GM12878 (cell line): ENCODE measurements at regions not wholly inside any gene's neighbourhood (a gene's known extent, or its start where the extent isn't known, plus 50 kb on each side); places are given as distances from the start of the nearest gene placed in this dataset.

Experiments
- ATAC-seq: fragments of 200-7000 bp; cut with Tn5 transposase; 3 replicates; pipeline ENCODE4 v1.9.1; 2020; ENCODE audit warnings: mild to moderate bottlenecking, moderate library complexity
- BruUV-seq: library from RNA; stranded (reverse); fragments of 400-500 nt; replicated peaks from 2 replicates; lab custom pipeline; 2021; lab: Mats Ljungman, UMichigan
- CTCF ChIA-PET: fragments of 300-600 bp; sonication (Branson Sonifier 250); formaldehyde crosslinking; extraction: SDS; loops from one replicate; lab custom pipeline; 2021; ENCODE audit warnings: inconsistent platforms; lab: Yijun Ruan, JAX
- POLR2A ChIA-PET: fragments of 350-600 bp; formaldehyde crosslinking; extraction: SDS; loops from one replicate; lab custom pipeline; 2021; ENCODE audit warnings: inconsistent platforms; lab: Charles Lee
- RAD21 ChIA-PET: fragments of 300-600 bp; sonication (Branson Sonifier 250); formaldehyde crosslinking; loops from one replicate; lab custom pipeline; 2023; ENCODE audit warnings: antibody characterized with exemption; ENCODE audit not compliant: unreplicated experiment; lab: Charles Lee
- SMC1A ChIA-PET: fragments of 300-600 bp; sonication (Branson Sonifier 250); formaldehyde crosslinking; loops from one replicate; lab custom pipeline; 2023; ENCODE audit not compliant: unreplicated experiment, uncharacterized antibody; lab: Charles Lee
- DNase-seq: peaks from one replicate; pipeline ENCODE4 v3.0.0-alpha.2; 2011; ENCODE audit warnings: low read depth, low spot score
- FAIRE-seq: peaks from 3 replicates; lab custom pipeline; 2011; peaks lifted over from hg19 to GRCh38; lab: Jason Lieb, UNC
- H2AFZ ChIP-seq: 2 replicates; pipeline ENCODE4 v1.6.0; 2011; ENCODE audit warnings: low read depth, low read length, control low read depth; ENCODE audit not compliant: control insufficient read depth
- H3K27ac ChIP-seq: 2 replicates; pipeline ENCODE4 v1.5.1; 2011; ENCODE audit warnings: control low read depth; ENCODE audit not compliant: control insufficient read depth, insufficient read depth
- H3K27me3 ChIP-seq, 2 experiments: replicated peaks in 1 of 2; 2 replicates each; pipeline versions ENCODE4 v1.6.0 to v1.6.1; 2011; ENCODE audit warnings: low read length in 1 of 2; ENCODE audit not compliant: control insufficient read depth in 2 of 2, insufficient read depth in 2 of 2
- H3K36me3 ChIP-seq, 2 experiments: 2 replicates each; pipeline ENCODE4 v1.5.1; 2011; ENCODE audit warnings: low read length in 1 of 2; ENCODE audit not compliant: control insufficient read depth in 2 of 2, insufficient read depth in 2 of 2
- H3K4me1 ChIP-seq: 2 replicates; pipeline ENCODE4 v1.6.1; 2011; ENCODE audit warnings: mild to moderate bottlenecking, low read length, moderate library complexity, mixed read lengths; ENCODE audit not compliant: control insufficient read depth, insufficient read depth
- H3K4me2 ChIP-seq: 2 replicates; pipeline ENCODE4 v1.6.0; 2011; ENCODE audit warnings: control low read depth; ENCODE audit not compliant: control insufficient read depth, insufficient read depth
- H3K4me3 ChIP-seq: fragments of 200-600 bp; sonication (generic); 2 replicates; pipeline ENCODE4 v1.5.1; 2016
- H3K79me2 ChIP-seq: 2 replicates; pipeline ENCODE4 v1.6.0; 2011; ENCODE audit warnings: low read length; ENCODE audit not compliant: control insufficient read depth, insufficient read depth
- H3K9ac ChIP-seq: 2 replicates; pipeline ENCODE4 v1.8.0; 2011; ENCODE audit warnings: low read length, control low read depth, mixed read lengths; ENCODE audit not compliant: control insufficient read depth, insufficient read depth
- H3K9me3 ChIP-seq: replicated peaks from 3 replicates; pipeline ENCODE4 v1.5.1; 2011; ENCODE audit warnings: mild to moderate bottlenecking, low read length; ENCODE audit not compliant: control insufficient read depth, insufficient read depth
- H4K20me1 ChIP-seq: 2 replicates; pipeline ENCODE4 v1.6.0; 2011; ENCODE audit not compliant: control insufficient read depth, insufficient read depth
- ATF7 ChIP-seq: fragments of 450-650 bp; IDR thresholded peaks from 2 replicates; pipeline ENCODE4 v1.6.1; 2016; ENCODE audit warnings: low read depth, mild to moderate bottlenecking
- CBX5 ChIP-seq: sonication (generic); IDR thresholded peaks from 2 replicates; pipeline ENCODE4 v1.6.1; 2016; ENCODE audit warnings: low read depth, moderate library complexity, mild to moderate bottlenecking, inconsistent platforms
- CEBPB ChIP-seq, 2 experiments: fragments of 150-350 bp in 1 of 2; IDR thresholded peaks; 2 replicates each; pipeline ENCODE4 v1.6.1; 2012 to 2014; ENCODE audit warnings: low read depth in 2 of 2, low read length in 2 of 2, borderline replicate concordance in 1 of 2, inconsistent platforms in 1 of 2
- KAT2A ChIP-seq: conservative IDR thresholded peaks from 2 replicates; pipeline ENCODE4 v1.6.1; 2011; ENCODE audit warnings: low read depth, low read length; ENCODE audit not compliant: control insufficient read depth
- MTA3 ChIP-seq: IDR thresholded peaks from 2 replicates; pipeline ENCODE4 v1.6.1; 2012; ENCODE audit warnings: low read length, inconsistent platforms, borderline replicate concordance
- NBN ChIP-seq: fragments of 450-650 bp; IDR thresholded peaks from 2 replicates; pipeline ENCODE4 v1.6.1; 2016
- TAF1 ChIP-seq: IDR thresholded peaks from 2 replicates; pipeline ENCODE4 v1.6.1; 2011; ENCODE audit warnings: mild to moderate bottlenecking, low read depth, low read length, borderline replicate concordance
- ZZZ3 ChIP-seq: IDR thresholded peaks from 2 replicates; pipeline ENCODE4 v1.6.1; 2011; ENCODE audit warnings: low read depth; ENCODE audit not compliant: control insufficient read depth, insufficient read length
- WGBS: methylation state at CpG from one replicate; pipeline ENCODE4 v1.1.6; 2016; ENCODE audit warnings: low lambda C conversion rate; ENCODE audit not compliant: insufficient replicate concordance, insufficient coverage; ENCODE audit errors: missing lambda C conversion rate; 5-methylcytosine and 5-hydroxymethylcytosine counted together
- in situ Hi-C: fragments of 300-500 bp; cut with MboI; formaldehyde crosslinking; loops from 9 replicates; pipeline ENCODE4 v1.14.3; 2018; ENCODE audit warnings: mixed read lengths
- intact Hi-C: fragments of 100-400 bp; cut with micrococcal nuclease; formaldehyde crosslinking; loops from one replicate; pipeline ENCODE4 v1.14.2; 2022; ENCODE audit not compliant: unreplicated experiment
- TF ChIP-seq, protein P1 (sequence below): fragments of 450-650 bp; IDR thresholded peaks from 2 replicates; pipeline ENCODE4 v1.6.1; 2016; ENCODE audit warnings: mild to moderate bottlenecking
- TF ChIP-seq, protein P2 (sequence below): IDR thresholded peaks from 2 replicates; pipeline ENCODE4 v1.6.1; 2011; ENCODE audit warnings: mild to moderate bottlenecking, low read depth, low read length, moderate library complexity; ENCODE audit not compliant: insufficient replicate concordance

DNA sequence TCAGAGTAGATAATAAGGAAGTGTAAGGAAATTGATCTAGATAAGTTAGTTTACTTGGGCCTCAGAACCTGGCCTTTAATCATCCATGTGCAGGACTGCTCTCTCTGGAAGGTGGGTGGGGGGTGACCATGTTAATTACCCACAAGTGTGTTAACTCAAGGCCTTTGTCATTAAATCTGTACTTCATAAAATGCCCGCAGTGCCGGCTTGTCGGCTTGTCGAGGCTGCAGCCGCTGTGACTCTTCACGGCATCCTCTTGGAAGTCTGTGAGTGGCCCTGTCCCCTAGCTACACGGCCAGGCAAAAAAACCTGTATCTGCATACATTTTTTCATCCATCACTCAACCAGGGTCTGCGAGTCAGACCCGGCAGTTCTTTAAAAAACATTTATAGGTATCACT is 70.9 kb upstream of the ASCC3 start:
- in situ Hi-C loops, result no loop called here

More for the DNA sequence above, 70.9 kb upstream of the ASCC3 start:
- H4K20me1 ChIP-seq, result no peaks in the 10 kb centered on the region
- H3K4me1 ChIP-seq, result no peaks in the 10 kb centered on the region
- H3K4me2 ChIP-seq, result no peak overlapping the region
- 64% methylated on average over 9 of the region's 9 CpGs for WGBS
- ChIA-PET SMC1A (no interaction called here), CTCF (no interaction called here), POLR2A (no interaction called here), RAD21 (no interaction called here)
- no peaks in the 10 kb centered on the region for H3K36me3 ChIP-seq
- ATAC-seq (no peak), DNase-seq (no peak), FAIRE-seq (no peak)
- BruUV-seq, result no TSS peak
- no peak overlapping the region for H3K27ac ChIP-seq
- no peak overlapping the region for H3K4me3 ChIP-seq
- intact Hi-C loops, result no loop called here
- TF ChIP-seq CBX5 (no peak), TAF1 (no peak), CEBPB (IDR thresholded peaks at IDR 0.05; ENCODE audit: borderline replicate concordance in 1 of 2, low read depth in 2 of 2, low read length in 2 of 2) (no peak), ATF7 (no peak), NBN (no peak), KAT2A (no peak), MTA3 (no peak), ZZZ3 (no peak)
- TF ChIP-seq, protein P1, sequence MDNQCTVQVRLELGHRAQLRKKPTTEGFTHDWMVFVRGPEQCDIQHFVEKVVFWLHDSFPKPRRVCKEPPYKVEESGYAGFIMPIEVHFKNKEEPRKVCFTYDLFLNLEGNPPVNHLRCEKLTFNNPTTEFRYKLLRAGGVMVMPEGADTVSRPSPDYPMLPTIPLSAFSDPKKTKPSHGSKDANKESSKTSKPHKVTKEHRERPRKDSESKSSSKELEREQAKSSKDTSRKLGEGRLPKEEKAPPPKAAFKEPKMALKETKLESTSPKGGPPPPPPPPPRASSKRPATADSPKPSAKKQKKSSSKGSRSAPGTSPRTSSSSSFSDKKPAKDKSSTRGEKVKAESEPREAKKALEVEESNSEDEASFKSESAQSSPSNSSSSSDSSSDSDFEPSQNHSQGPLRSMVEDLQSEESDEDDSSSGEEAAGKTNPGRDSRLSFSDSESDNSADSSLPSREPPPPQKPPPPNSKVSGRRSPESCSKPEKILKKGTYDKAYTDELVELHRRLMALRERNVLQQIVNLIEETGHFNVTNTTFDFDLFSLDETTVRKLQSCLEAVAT, result no peak
- TF ChIP-seq, protein P2, sequence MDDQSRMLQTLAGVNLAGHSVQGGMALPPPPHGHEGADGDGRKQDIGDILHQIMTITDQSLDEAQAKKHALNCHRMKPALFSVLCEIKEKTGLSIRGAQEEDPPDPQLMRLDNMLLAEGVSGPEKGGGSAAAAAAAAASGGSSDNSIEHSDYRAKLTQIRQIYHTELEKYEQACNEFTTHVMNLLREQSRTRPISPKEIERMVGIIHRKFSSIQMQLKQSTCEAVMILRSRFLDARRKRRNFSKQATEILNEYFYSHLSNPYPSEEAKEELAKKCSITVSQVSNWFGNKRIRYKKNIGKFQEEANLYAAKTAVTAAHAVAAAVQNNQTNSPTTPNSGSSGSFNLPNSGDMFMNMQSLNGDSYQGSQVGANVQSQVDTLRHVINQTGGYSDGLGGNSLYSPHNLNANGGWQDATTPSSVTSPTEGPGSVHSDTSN, result no peak
- no peaks in the 10 kb centered on the region for H3K27me3 ChIP-seq
- H3K9ac ChIP-seq, result no peak overlapping the region
- H2AFZ ChIP-seq, result no peak overlapping the region
- no peaks in the 10 kb centered on the region for H3K9me3 ChIP-seq
- no peaks in the 10 kb centered on the region for H3K79me2 ChIP-seq
